ENCODE measurements at regions not wholly inside any gene's neighbourhood (a gene's known extent, or its start where the extent isn't known, plus 50 kb on each side); places are given as distances from the start of the nearest gene placed in this dataset.
A peak's percentile ranks its signal among the peaks of the same experiment; 100 is the strongest.
"Not testable (repeated sequence)": the region's sequence is repeated elsewhere in the genome, so short reads cannot be mapped to it uniquely, and the experiment has no call there.

DNA sequence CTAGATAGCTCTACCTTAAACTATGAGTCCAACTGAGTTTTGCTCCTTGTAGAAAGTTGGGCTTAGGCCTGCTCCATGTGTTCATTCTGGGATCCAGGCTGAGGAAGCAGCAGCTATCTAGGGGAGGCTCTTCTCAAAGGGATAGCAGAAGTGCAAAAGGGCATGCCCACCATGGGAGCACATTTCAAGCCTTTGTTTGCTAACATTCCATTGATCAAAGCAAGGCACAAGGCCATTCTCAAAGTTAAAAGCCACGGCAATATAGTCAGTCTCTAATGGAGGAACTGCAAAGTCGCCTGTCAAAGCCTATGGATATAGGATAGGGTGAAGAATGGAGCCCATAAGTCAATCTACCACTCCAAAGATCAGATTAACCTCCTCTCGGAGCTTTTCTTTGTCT is 488.1 kb upstream of the ARX start:
- DNase-seq = no peak

DNA sequence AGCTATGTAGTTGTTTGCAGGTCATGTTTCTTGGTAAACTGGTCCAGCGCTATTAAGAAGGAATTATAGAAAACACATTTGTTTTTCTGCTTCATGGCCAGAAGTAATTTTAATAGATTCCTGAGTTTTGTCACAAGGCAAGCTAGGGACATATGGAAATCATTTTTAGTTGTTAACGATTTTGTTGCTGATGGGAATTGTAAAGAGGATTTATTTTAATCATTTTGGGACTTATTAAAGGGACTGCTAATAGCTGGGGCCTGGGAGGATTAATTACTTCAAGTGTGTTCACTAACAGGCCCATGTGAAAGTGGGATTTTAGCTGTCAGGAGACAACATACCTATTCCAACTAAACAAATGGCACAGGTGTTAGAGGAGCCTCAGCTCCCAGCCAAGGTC is 492.0 kb upstream of the ARX start:
- DNase-seq = no peak

DNA sequence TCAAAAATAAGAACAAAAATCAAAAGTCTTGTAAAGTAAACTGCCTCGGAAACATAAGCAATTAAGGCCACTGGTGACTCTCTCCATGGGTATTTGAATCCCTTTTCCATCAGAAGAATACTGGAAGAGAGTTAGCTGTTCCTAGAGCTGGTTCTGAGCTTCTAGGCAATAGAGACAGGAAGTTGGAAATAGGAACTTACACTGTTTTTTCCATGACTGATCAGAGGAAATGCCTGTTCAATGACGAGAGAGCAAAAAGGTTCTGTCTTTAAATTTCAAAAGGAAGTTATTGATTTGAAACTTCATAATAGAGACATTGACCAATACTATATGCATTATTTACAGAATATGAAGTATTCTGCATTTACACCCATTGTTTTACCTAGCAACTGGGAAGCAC is 503.5 kb upstream of the ARX start:
- DNase-seq = no peak

DNA sequence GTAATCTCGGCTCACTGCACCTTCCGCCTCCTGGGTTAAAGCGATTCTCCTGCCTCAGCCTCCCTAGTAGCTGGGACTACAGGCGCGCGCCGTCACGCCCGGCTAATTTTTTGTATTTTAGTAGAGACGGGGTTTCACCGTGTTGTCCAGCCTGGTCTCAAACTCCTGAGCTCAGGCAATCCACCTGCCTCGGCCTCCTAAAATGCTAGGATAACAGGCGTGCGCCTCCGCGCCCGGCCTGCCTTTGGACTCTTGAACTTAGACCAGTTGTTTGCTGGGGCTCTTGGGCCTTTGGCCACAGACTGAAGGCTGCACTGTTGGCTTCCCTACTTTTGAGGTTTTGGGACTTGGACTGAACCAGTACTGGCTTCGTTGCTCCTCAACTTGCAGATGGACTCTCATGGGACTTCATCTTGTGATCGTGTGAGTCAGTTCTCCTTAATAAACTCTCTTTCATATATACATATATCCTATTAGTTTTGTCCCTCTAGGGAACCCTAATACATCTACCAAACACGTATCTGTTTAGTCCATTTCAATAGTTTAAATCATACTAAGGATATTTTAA is 506.8 kb upstream of the ARX start:
- DNase-seq = not testable (repeated sequence)

DNA sequence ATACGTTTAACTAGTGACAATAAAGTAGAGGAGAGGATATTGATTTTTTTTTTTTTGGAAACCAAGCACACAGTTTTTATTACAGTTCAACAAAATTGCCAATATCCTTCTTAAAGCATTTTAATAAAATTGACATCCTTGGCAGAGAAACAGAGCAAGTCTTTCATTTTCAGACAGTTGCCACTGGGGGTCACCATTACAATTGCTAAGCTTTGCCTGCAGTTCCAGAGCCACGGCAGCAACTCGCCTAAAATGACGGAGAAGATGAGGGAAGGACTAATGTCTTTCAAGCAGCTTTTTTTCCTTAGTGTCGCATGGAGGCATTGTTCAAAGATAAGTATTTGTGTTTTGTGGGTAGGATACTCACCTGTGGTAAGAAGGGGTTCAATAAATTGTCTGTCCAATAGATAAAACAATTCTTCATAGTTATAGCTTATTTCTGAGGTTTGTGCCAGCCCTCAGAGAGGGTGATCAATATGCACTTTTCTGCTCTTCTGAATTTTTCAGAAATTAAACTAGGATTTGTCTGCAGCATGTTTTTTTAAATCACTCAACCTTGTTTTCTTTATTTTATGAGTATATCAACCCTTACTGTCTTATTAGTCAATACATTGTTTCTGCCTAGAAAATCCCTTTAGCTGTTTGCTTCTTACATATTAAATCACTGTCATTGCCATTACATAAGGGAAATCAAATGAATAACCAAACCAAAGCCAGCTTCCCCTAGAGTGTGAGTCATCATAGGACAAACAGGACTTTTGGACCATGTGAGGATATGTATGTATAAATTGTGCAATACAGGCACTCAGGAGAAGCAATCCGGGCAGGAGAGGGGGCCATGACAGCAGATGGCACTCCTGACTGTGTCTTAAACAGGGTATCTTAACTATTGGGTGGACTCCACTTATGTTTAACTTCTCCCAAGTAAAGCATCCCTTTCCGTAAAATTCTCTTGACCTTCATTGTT is 508.1 kb upstream of the ARX start:
- DNase-seq = peak; percentile 55

DNA sequence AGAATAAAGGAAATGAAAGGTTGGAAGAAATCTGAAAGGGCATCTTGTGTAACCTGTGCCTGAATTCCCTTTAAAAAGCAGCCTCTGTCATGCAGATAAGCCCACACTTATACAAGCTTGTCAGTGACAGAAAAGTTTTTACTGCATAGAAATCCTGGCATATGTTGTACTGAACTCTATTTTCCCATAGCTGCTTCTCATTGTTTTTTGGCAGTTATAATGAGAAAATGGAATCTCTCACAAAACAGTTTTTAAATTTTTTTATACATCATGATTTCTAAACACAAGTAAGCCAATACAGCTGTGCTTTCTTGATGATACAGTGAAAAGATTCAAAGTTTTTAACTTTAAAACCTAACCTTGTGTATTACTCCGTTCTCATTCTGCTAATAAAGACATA is 511.4 kb upstream of the ARX start:
- no peak for DNase-seq

DNA sequence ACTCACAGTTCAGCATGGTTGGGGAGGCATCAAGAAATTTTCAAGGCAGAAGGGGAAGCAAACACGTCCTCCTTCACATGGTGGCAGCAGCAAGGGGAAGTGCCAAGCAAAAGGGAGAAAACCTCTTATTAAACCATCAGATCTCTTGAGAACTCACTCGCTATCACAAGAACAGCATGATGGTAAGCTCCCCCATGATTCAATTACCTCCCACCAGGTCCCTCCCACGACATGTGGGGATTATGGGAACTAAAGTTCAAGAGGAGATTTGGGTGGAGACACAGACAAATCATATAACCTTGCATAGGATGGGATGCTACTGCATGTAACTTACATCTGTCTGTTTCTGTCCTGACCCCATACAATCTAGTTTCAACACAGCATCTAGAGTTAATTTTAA is 511.8 kb upstream of the ARX start:
- no peak for DNase-seq

DNA sequence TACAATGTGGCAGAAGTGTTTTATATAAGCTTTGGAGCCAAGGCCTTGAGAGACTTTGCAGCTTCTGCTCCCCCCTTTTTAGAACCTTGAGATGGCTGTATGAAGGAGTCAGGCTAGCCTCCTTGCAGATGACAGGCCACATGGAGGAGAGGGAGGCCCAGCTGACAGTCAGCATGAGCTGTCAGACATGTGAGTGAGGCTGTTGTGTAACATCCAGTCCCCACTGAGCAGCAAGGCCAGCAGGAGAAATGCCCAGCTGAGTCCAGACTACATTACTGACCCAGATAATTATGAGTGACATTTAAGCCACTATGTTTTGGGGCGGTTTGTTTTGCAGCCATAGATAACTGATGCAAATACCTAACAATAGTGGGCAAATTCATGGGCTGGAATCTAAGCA is 515.3 kb upstream of the ARX start:
- no peak for DNase-seq

DNA sequence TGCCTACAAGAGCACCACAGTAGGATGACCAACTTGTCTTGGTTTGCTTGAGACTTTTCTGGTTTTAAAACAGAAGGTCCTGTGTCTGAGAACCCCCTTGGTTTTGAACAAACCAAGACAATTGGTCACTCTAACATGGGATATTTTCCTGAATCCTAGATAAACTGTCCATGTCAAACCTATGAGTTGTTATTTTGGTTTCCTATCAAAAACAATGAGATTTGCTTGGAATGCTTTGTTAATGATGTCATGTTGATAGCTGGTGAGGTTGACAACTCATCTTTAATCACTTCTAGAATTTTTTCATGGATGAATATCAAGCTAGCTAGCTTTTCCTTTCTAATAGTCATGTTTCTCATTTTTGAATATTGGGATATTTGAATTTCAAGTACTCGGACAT is 518.3 kb upstream of the ARX start:
- no peak for DNase-seq

DNA sequence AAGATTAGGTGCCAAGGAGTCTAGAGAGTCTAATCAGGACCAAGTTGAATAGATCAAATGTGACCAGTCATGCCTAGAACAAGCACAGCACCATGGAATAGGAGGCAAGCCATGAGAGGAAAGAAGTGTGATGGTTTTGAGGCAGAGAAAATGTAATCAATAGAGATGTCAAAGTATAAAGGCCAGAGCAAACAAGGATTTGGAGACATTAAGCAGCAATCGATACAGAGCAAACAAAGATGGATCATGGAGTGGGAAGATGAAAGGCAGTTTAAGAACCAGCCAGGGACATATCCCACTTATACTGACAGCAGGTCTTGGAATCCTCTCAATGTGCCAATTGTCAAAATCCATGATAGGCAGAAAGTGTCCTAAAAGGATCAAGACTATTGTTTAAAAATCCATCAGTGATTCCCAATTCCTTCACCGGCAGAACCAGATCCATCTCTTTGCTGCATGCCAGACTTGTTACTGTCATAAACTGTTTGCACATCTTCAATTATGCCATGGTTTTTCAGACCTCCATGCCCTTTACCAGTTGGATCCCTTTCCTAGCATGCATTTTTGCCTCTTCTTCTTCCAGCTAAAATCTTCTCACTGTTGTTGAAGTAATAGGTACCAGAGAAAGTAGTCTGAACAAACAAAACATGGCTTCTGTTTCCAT is 520.7 kb upstream of the ARX start:
- DNase-seq = no peak

DNA sequence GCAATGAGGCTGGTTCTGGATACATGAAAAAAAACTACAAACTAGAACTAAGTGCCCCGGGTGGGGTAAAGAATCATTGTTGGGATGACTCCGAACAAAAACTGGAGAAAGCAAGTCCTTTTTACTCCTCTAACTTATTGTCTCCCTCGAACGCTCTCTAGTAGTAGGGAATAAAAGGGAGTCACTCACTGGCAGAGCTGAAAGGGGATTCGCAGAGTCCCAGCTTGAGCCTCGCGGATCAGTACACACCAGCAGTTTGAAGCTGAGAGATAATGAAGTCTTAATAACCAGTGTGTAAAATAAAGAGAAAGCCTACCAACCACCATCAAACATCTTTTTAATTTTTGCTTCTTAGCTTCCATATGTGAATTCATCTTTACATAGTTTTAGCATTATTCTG is 521.9 kb upstream of the ARX start:
- DNase-seq = no peak

DNA sequence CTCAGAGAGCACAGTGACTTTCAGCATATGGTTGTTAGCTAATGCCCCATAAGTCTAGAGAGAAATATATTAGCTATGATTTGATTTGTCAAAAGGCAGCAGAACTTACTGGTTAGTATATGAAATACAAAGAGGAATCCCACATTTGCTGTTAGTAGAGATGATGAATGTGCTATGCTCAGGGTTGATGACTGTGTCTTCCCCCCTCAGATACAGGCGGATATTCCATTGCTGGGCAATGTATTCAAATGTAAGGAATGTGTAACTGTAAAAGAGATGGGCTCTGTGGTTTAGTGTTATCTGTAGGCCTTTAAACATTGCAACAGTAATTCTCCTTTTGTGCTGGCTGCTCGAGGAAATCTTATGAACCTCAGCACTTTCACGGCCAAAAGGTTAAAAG is 528.9 kb upstream of the ARX start:
- DNase-seq = no peak

DNA sequence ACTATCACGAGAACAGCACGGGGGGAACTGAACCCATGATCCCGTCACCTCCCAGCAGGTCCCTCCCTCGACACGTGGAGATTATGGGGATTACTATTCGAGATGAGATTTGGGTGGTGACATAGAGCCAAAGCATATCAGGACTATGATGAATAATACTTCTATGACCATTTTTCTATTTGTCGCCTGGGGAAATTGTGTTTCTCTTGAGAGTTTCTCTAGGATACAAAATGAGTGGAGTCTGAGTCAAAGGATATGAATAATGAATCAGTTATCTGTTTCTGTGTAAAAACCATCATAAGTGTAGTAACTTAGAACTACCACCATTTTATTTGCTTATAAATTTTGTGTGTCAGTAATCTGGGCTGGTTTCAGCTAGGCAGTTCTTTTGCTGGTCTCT is 533.0 kb upstream of the ARX start:
- DNase-seq = no peak

DNA sequence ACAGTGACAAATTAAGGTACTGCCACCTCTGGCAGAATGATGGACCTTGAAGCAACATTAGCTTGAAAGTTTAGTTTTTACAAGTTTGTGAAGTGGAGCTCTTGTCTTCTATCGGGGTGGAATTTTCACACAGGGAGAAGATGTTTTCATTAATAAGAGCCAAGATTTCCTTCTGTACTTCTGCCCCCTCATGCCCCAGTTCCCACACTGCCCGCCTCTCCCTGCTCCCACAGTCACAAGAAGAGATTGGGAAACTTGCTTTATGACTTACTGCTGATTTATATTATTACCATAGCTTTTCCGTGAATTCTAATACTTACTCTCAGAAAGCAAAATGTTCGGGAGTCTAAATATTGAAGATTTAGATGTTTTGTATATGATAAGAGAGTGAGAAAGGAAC is 539.8 kb upstream of the ARX start:
- DNase-seq = no peak

DNA sequence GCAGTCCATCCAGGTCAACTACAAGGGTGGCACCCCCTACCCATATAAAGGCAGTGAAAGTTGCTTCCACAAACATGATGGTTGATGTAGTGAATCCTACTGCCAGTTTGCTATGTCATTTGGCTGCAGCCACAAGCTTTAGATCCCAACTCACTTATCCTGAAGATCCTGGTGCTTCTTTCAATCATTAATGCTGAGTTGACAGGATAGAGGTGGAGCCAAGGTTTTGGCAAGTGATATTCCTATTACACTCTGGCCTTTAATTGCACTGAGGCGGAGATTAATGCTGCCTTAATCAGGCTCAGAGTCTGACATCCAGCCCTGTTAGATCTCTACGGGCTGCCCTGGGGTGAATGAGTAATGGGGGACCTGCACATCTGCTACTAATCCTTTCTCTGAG is 542.4 kb upstream of the ARX start:
- DNase-seq = no peak

DNA sequence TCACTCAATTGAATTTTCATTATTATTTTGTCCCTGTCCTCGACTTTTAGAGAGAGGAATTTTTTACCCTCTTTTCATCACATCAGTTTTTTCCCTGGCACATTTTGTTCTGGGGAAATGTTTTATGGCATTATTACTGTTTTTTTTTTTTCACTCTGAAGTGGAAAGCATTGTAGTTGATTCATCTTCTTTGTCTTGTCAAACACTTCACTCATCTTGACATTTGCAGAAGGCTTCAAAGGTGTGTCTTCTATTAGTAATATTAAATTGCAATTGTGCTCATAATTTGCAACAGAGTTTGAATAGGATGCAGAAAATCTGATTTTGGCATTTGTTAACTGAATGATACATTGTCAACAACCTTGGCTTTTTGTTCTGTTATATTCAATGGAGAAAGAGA is 545.4 kb upstream of the ARX start:
- DNase-seq = no peak

DNA sequence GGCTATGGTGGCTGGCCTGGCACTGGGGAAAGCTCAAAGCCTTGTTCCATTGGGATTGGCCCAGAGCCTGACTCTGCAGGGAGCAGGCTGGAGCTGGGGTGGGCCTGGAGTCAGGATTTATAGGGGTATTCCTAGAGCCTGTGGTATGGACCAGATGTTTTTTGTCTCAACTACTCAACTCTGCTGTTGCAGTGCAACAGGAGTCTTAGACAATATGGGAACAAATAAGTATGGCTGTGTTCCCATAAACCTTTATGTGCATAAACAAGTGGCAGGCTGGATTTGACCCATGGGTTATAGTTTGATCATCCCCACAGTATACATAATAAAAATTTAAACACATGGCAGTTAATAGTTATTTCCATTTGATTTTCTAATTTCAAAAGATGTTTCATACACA is 557.9 kb upstream of the ARX start:
- DNase-seq = no peak

DNA sequence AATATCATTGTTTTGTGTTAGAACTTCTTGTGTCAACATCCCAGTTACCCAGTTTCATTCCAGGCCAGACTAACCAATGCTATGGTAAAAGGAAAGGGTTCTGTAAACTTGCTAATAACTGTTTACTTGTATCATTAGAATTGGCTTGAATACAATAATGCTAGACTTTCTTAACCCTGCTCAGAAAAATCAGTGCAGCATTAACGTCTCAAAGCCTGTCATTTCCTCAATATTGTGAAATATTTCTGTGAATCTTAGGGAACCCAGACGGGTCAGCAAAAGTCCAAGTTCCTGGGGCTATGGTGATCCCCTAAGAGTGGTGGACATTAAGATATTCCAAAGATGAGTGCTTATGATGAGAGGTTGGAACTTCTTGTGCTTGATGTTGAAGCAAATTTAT is 541.2 kb upstream of the MAGEB18 start:
- no peak for DNase-seq

DNA sequence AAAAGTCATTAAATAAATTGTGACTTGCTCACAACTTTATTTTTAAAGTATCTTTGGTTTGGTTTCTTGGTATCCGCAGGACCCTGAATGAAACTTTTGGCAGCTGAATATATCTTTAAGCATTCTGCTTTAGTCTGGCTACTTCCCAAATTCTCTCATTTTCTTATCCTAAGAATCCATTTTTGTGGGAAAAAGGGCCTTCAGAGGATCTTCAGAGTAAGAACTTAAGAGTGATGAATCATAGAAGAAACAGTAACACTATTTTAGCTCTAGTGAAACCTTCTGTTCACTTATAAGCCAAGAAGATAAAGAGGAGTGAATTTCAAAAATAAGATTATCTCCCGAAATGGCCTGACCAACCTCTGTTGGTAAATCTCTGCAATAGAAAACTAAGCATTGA is 540.6 kb upstream of the MAGEB18 start:
- no peak for DNase-seq

DNA sequence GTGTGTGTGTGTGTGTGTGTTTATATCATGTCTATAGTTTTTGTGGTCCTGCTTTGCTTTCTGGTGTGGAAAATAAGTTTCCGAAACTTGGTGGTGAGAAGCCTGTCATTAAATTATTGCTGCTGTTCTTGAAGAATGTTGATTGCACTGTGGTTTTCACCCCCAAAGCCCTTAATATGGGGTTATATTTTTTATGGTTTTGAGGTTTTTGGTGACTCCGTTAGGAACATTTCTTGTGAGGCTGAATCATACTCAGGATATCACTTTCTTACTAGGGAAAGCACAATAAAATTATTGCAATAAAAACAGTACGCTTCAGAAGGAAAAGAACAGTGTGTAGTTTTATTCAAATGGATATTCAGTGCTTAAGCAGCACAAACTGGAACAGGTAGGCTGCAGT is 539.1 kb upstream of the MAGEB18 start:
- DNase-seq = no peak

DNA sequence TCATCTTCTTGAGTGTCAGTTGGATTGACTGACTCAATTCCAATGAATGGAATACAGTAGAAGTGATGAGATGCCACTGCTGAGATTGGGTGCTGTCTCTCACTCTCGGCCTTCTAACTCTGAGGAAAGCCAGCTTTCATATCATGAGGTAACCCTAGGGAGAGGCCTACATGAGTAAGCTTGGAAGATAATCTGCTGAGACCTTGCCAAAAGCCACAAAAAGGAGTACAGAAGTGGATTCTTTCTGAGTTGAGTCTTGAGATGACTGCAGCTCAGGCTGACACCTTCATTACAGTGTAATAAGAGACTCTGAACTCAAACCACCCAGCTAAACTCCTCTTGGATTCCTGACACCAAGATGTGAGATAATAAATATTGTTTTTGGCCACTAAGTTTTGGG is 537.4 kb upstream of the MAGEB18 start:
- DNase-seq = no peak

DNA sequence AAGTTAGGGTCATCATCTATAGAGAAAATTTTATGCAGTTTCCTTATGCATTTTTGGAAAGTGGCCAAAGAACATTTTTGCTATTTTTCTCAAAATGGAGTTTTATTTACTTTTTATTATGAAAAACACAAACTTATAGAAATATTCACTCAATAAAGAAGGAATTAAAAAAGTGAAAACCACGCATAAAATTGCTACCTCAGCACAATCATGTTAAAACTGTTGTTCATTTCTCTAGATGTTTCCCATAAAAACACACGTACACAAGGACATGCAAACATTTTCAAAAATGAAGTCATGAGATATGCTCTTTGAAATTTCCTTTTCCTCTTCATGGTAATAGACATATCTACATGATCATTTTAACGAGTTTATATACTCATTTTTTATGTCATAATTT is 536.8 kb upstream of the MAGEB18 start:
- no peak for DNase-seq

DNA sequence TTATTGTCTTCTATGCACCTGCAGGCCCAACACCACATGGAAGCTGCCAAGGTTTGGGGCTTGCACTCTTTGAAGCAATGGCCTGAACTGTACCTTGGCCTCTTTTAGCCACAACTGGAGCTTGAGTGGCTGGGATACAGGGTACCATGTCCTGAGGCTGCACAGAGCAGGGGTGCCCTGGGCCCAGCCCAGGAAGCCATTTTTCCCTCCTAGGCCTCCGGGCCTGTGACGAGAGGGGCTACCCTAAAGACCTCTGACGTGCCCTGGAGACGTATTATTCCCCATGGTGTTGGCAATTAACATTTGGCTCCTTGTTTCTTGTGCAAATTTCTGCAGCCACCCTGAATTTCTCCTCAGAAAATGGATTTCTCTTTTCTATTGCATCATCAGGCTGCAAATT is 519.9 kb upstream of the MAGEB18 start:
- no peak for DNase-seq

DNA sequence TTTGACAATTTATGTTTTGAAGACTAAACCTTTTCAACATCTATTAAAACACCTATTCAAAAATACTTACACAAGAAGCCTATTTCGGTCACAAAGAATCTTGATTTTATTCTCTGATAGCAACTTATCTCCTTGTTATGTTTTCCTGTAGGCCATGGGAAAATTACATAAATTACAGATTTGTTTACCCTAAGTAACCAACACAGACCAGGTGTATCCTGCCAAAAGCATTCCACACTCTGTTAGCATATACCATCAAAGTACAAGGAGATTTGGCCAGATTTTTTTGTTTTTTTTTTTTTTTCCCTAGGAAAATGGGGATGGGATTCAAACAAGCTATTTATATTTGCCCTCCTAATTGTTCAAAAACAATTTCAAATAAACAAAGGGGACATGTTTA is 497.9 kb upstream of the MAGEB18 start:
- no peak for DNase-seq

Data from islet precursor cell (in vitro differentiated cells).